RWPE2 (cell line): ENCODE measurements at regions not wholly inside any gene's neighbourhood (a gene's known extent, or its start where the extent isn't known, plus 50 kb on each side); places are given as distances from the start of the nearest gene placed in this dataset.

ENCODE experiments used
- ATAC-seq: fragments of 200-7000 bp; cut with Tn5 transposase; 3 replicates; pipeline ENCODE4 v1.9.1; 2021; ENCODE audit warnings: low read depth
- DNase-seq: peaks from one replicate; pipeline ENCODE4 v3.0.0-alpha.2; 2020; ENCODE audit warnings: low spot score
- H3K27ac ChIP-seq: fragments of 450-650 bp; 2 replicates; pipeline ENCODE4 v1.5.1; 2017; ENCODE audit warnings: mild to moderate bottlenecking; ENCODE audit not compliant: poor library complexity, severe bottlenecking
- H3K27me3 ChIP-seq: fragments of 250-450 bp; sonication (Bioruptor Pico); 2 replicates; pipeline ENCODE4 v1.5.1; 2021; ENCODE audit warnings: mild to moderate bottlenecking, moderate library complexity; ENCODE audit not compliant: insufficient read depth, poor library complexity, severe bottlenecking
- H3K36me3 ChIP-seq: fragments of 250-450 bp; sonication (Bioruptor Pico); 2 replicates; pipeline ENCODE4 v1.5.1; 2020; ENCODE audit warnings: low read depth, mild to moderate bottlenecking, moderate library complexity
- H3K4me1 ChIP-seq: fragments of 250-450 bp; sonication (Bioruptor Pico); 2 replicates; pipeline ENCODE4 v1.5.1; 2021; ENCODE audit warnings: mild to moderate bottlenecking, moderate library complexity; ENCODE audit not compliant: insufficient read depth, poor library complexity, severe bottlenecking
- H3K4me3 ChIP-seq: fragments of 250-450 bp; sonication (Bioruptor Pico); 2 replicates; pipeline ENCODE4 v1.5.1; 2021; ENCODE audit warnings: mild to moderate bottlenecking, moderate library complexity; ENCODE audit not compliant: severe bottlenecking
- H3K9me3 ChIP-seq: fragments of 250-450 bp; sonication (Bioruptor Pico); 2 replicates; pipeline ENCODE4 v1.5.1; 2021; ENCODE audit warnings: mild to moderate bottlenecking, moderate library complexity; ENCODE audit not compliant: severe bottlenecking
- CTCF ChIP-seq: fragments of 450-650 bp; IDR thresholded peaks from one replicate; pipeline ENCODE4 v1.5.1; 2017; ENCODE audit warnings: mild to moderate bottlenecking, moderate library complexity; ENCODE audit not compliant: poor library complexity, severe bottlenecking

GRCh38 chr21:35682904-35683549, 377.3 kb downstream of the SETD4 start:
- no peak for ATAC-seq
- DNase-seq, result no peak
- Histone ChIP-seq H3K4me3 (no peak overlapping the region), H3K9me3 (no peaks in the 10 kb centered on the region), H3K36me3 (no peaks in the 10 kb centered on the region), H3K27ac (no peak overlapping the region), H3K4me1 (no peaks in the 10 kb centered on the region), H3K27me3 (peaks cover 3% of the 10 kb centered on the region)
- no peak for TF ChIP-seq CTCF

- H3K9me3 ChIP-seq, result no peaks in the 10 kb centered on the region
- ATAC-seq (no peak), DNase-seq (no peak)
- TF ChIP-seq CTCF, result no peak
- H3K4me3 ChIP-seq, result no peak overlapping the region
- peaks cover 3% of the 10 kb centered on the region for H3K27me3 ChIP-seq
- no peak overlapping the region for H3K27ac ChIP-seq
- H3K4me1 ChIP-seq, result no peaks in the 10 kb centered on the region
- no peaks in the 10 kb centered on the region for H3K36me3 ChIP-seq
Observed at GRCh38 chr21:35681946-35682345, 378.4 kb downstream of the SETD4 start.

- Histone ChIP-seq H3K4me1 (no peaks in the 10 kb centered on the region), H3K4me3 (no peak overlapping the region)
Observed at GRCh38 chr21:35679076-35679475, 381.2 kb downstream of the SETD4 start.

GRCh38 chr21:35678393-35678792, 381.9 kb downstream of the SETD4 start:
- no peak for TF ChIP-seq CTCF
- no peak for DNase-seq
- Histone ChIP-seq H3K9me3 (no peaks in the 10 kb centered on the region), H3K36me3 (no peaks in the 10 kb centered on the region), H3K27me3 (peaks cover 1% of the 10 kb centered on the region), H3K4me1 (no peaks in the 10 kb centered on the region), H3K4me3 (no peak overlapping the region), H3K27ac (no peak overlapping the region)
- no peak for ATAC-seq

More at GRCh38 chr21:35679076-35679475, 381.2 kb downstream of the SETD4 start:
- no peak overlapping the region for H3K27ac ChIP-seq
- ATAC-seq (no peak), DNase-seq (no peak)
- H3K27me3 ChIP-seq, result peaks cover 3% of the 10 kb centered on the region
- no peaks in the 10 kb centered on the region for H3K36me3 ChIP-seq
- no peak for TF ChIP-seq CTCF
- no peaks in the 10 kb centered on the region for H3K9me3 ChIP-seq

GRCh38 chr21:35677298-35677841, 383.0 kb downstream of the SETD4 start:
- H3K9me3 ChIP-seq, result no peaks in the 10 kb centered on the region
- no peaks in the 10 kb centered on the region for H3K27me3 ChIP-seq
- no peaks in the 10 kb centered on the region for H3K36me3 ChIP-seq
- no peak for TF ChIP-seq CTCF
- H3K27ac ChIP-seq, result no peak overlapping the region
- ATAC-seq, result no peak
- H3K4me1 ChIP-seq, result no peaks in the 10 kb centered on the region
- H3K4me3 ChIP-seq, result no peak overlapping the region
- no peak for DNase-seq
